KOPT-K1 (cell line): ENCODE measurements at regions not wholly inside any gene's neighbourhood (a gene's known extent, or its start where the extent isn't known, plus 50 kb on each side); places are given as distances from the start of the nearest gene placed in this dataset.

Experiments
- H3K27ac ChIP-seq: fragments of 200-600 bp; sonication (generic); 2 replicates; pipeline ENCODE4 v1.5.1; 2016; ENCODE audit warnings: antibody characterized with exemption, mild to moderate bottlenecking, low read depth, low read length; ENCODE audit not compliant: poor library complexity, severe bottlenecking
- H3K36me3 ChIP-seq: fragments of 200-600 bp; sonication (generic); 2 replicates; pipeline ENCODE4 v1.5.1; 2017; ENCODE audit warnings: antibody characterized with exemption, mild to moderate bottlenecking, low read length, moderate library complexity; ENCODE audit not compliant: insufficient read depth
- H3K9me3 ChIP-seq: fragments of 200-600 bp; sonication (generic); 2 replicates; pipeline ENCODE4 v1.5.1; 2017; ENCODE audit warnings: antibody characterized with exemption, low read length, mild to moderate bottlenecking; ENCODE audit not compliant: insufficient read depth, poor library complexity, severe bottlenecking

- H3K27ac ChIP-seq = no peak overlapping the region
- H3K9me3 ChIP-seq = peaks cover 21% of the 10 kb centered on the region
Observed at GRCh38 chr2:10246370-10246769, 56.3 kb upstream of the HPCAL1 start.

GRCh38 chr2:10246831-10247230 is 55.9 kb upstream of the HPCAL1 start:
- H3K27ac ChIP-seq = no peak overlapping the region
- peaks cover 21% of the 10 kb centered on the region for H3K9me3 ChIP-seq
- H3K36me3 ChIP-seq = no peaks in the 10 kb centered on the region

More at GRCh38 chr2:10246370-10246769, 56.3 kb upstream of the HPCAL1 start:
- no peaks in the 10 kb centered on the region for H3K36me3 ChIP-seq

DNA sequence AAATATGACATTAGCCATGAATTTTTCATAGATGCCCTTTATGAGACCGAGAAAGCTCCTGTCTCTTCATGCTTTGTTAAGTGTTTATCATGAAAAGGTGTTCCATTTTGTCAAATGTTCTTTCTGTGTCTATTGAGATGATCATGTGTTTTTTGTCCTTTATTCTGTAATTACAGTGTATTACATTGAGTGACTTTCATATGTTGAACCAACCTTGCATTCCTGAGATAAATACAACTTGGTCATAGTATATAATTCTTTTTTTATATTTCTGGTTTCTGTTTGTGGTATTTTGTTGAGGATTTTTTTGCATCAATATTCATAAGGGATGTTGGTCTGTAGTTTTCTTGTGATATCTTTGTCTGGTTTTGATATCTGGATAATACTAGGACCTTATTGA is 52.9 kb upstream of the HPCAL1 start:
- no peak overlapping the region for H3K27ac ChIP-seq
- no peaks in the 10 kb centered on the region for H3K36me3 ChIP-seq
- peaks cover 21% of the 10 kb centered on the region for H3K9me3 ChIP-seq

- peaks cover 21% of the 10 kb centered on the region for H3K9me3 ChIP-seq
- H3K36me3 ChIP-seq = no peaks in the 10 kb centered on the region
- H3K27ac ChIP-seq = no peak overlapping the region
Observed at GRCh38 chr2:10252224-10252623, 50.5 kb upstream of the HPCAL1 start.

GRCh38 chr2:10252661-10253060 is 50.0 kb upstream of the HPCAL1 start:
- H3K9me3 ChIP-seq = peaks cover 21% of the 10 kb centered on the region
- H3K27ac ChIP-seq = no peak overlapping the region
- H3K36me3 ChIP-seq = no peaks in the 10 kb centered on the region
